GM19023 (cell line): ENCODE measurements at regions not wholly inside any gene's neighbourhood (a gene's known extent, or its start where the extent isn't known, plus 50 kb on each side); places are given as distances from the start of the nearest gene placed in this dataset.

Experiments
- ATAC-seq: cut with Tn5 transposase; IDR thresholded peaks from one replicate; pipeline ENCODE4 v1.9.1; 2021; ENCODE audit warnings: mild to moderate bottlenecking, moderate library complexity; ENCODE audit not compliant: unreplicated experiment

GRCh38 chr1:38370716-38371504 lies 324.3 kb upstream of the POU3F1 start:
- ATAC-seq, result no peak

GRCh38 chr1:38365242-38365641 lies 318.6 kb upstream of the POU3F1 start:
- no peak for ATAC-seq

- no peak for ATAC-seq
These were observed 315.0 kb upstream of the POU3F1 start for GRCh38 chr1:38361566-38361965.

- ATAC-seq, result no peak
These were observed 314.2 kb upstream of the POU3F1 start for GRCh38 chr1:38360807-38361206.

GRCh38 chr1:38353956-38354355 lies 307.4 kb upstream of the POU3F1 start:
- no peak for ATAC-seq

- no peak for ATAC-seq
These were observed 306.3 kb upstream of the POU3F1 start for GRCh38 chr1:38352869-38353268.

- ATAC-seq, result no peak
These were observed 301.0 kb upstream of the POU3F1 start for GRCh38 chr1:38347446-38348175.

GRCh38 chr1:38344716-38345115 lies 298.1 kb upstream of the POU3F1 start:
- no peak for ATAC-seq

- no peak for ATAC-seq
These were observed 295.1 kb upstream of the POU3F1 start for GRCh38 chr1:38341694-38342093.

GRCh38 chr1:38340409-38340808 lies 293.8 kb upstream of the POU3F1 start:
- no peak for ATAC-seq

- no peak for ATAC-seq
These were observed 291.1 kb upstream of the POU3F1 start for GRCh38 chr1:38337711-38338110.

- ATAC-seq, result no peak
These were observed 290.4 kb upstream of the POU3F1 start for GRCh38 chr1:38336961-38337360.

- ATAC-seq, result no peak
These were observed 289.8 kb upstream of the POU3F1 start for GRCh38 chr1:38336301-38336923.

GRCh38 chr1:38334930-38335592 lies 288.5 kb upstream of the POU3F1 start:
- ATAC-seq, result no peak

GRCh38 chr1:38332649-38333310 lies 286.2 kb upstream of the POU3F1 start:
- ATAC-seq, result no peak

GRCh38 chr1:38331496-38332210 lies 285.1 kb upstream of the POU3F1 start:
- ATAC-seq, result no peak

- ATAC-seq, result no peak
These were observed 284.2 kb upstream of the POU3F1 start for GRCh38 chr1:38330799-38331198.

GRCh38 chr1:38329644-38330043 lies 283.1 kb upstream of the POU3F1 start:
- no peak for ATAC-seq

GRCh38 chr1:38328278-38329035 lies 281.9 kb upstream of the POU3F1 start:
- ATAC-seq, result no peak
